Transverse colon (tissue), 4 donors: ENCODE measurements at regions not wholly inside any gene's neighbourhood (a gene's known extent, or its start where the extent isn't known, plus 50 kb on each side); places are given as distances from the start of the nearest gene placed in this dataset.

Source experiments
- CTCF ChIP-seq, 5 experiments: fragments of 200-600 bp in 3 of 5; fragments of 450-650 bp in 2 of 5; sonication (generic) in 3 of 5; IDR thresholded peaks; 1 replicate in 2 of 5; 2 replicates in 3 of 5; pipeline ENCODE4 v1.5.1; 2016 to 2017; ENCODE audit warnings: antibody characterized with exemption in 5 of 5, inconsistent platforms in 3 of 5, mild to moderate bottlenecking in 2 of 5, moderate library complexity in 1 of 5
- EP300 ChIP-seq: sonication (generic); formaldehyde crosslinking; IDR thresholded peaks from one replicate; pipeline ENCODE4 v1.6.1; 2017; ENCODE audit warnings: antibody characterized with exemption, low read depth
- POLR2A ChIP-seq: fragments of 450-650 bp; IDR thresholded peaks from one replicate; pipeline ENCODE4 v1.6.1; 2016; ENCODE audit warnings: antibody characterized with exemption, mild to moderate bottlenecking, moderate library complexity
- POLR2AphosphoS5 ChIP-seq, 3 donors: sonication (generic); formaldehyde crosslinking; IDR thresholded peaks; one replicate each; pipeline ENCODE4 v1.6.1; 2016; ENCODE audit warnings: antibody characterized with exemption in 3 of 3

GRCh38 chr1:218948446-218948845 is 225.2 kb upstream of the LYPLAL1 start:
- TF ChIP-seq EP300 (no peak), POLR2A (no peak), CTCF (IDR thresholded peaks at IDR 0.05) (no peak), POLR2AphosphoS5 (IDR thresholded peaks at IDR 0.05) (no peak)
